ENCODE measurements at regions not wholly inside any gene's neighbourhood (a gene's known extent, or its start where the extent isn't known, plus 50 kb on each side); places are given as distances from the start of the nearest gene placed in this dataset.

GRCh38 chrY:8726616-8727015 is 610.6 kb upstream of the TSPY4 start:
- TF ChIP-seq, protein P1, sequence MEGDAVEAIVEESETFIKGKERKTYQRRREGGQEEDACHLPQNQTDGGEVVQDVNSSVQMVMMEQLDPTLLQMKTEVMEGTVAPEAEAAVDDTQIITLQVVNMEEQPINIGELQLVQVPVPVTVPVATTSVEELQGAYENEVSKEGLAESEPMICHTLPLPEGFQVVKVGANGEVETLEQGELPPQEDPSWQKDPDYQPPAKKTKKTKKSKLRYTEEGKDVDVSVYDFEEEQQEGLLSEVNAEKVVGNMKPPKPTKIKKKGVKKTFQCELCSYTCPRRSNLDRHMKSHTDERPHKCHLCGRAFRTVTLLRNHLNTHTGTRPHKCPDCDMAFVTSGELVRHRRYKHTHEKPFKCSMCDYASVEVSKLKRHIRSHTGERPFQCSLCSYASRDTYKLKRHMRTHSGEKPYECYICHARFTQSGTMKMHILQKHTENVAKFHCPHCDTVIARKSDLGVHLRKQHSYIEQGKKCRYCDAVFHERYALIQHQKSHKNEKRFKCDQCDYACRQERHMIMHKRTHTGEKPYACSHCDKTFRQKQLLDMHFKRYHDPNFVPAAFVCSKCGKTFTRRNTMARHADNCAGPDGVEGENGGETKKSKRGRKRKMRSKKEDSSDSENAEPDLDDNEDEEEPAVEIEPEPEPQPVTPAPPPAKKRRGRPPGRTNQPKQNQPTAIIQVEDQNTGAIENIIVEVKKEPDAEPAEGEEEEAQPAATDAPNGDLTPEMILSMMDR (IDR thresholded peaks at IDR 0.05 in 8 of 11, conservative IDR thresholded peaks at IDR 0.05 in 3 of 11), result no peak
- no peak for TF ChIP-seq POLR2AphosphoS5 (IDR thresholded peaks at IDR 0.05)

Data from spleen (tissue), 7 donors.